Peyer's patch (tissue), 4 donors: ENCODE measurements at regions not wholly inside any gene's neighbourhood (a gene's known extent, or its start where the extent isn't known, plus 50 kb on each side); places are given as distances from the start of the nearest gene placed in this dataset.

Source experiments
- DNase-seq, 3 donors: peaks; one replicate each; pipeline ENCODE4 v3.0.0-alpha.2; 2017 to 2019
- H3K27ac ChIP-seq, 4 donors: fragments of 200-600 bp; sonication (generic); one replicate each; pipeline ENCODE4 v1.5.1; 2016 to 2019
- H3K27me3 ChIP-seq, 2 donors: fragments of 200-600 bp; sonication (generic); one replicate each; pipeline ENCODE4 v1.5.1; 2019
- H3K36me3 ChIP-seq, 3 donors: fragments of 200-600 bp; sonication (generic); one replicate each; pipeline ENCODE4 v1.5.1; 2016 to 2019
- H3K4me1 ChIP-seq, 4 donors: fragments of 200-600 bp; sonication (generic); one replicate each; pipeline ENCODE4 v1.5.1; 2016 to 2019
- H3K4me3 ChIP-seq, 4 donors: fragments of 200-600 bp; sonication (generic); 1 replicate in 3 of 4; 2 replicates in 1 of 4; pipeline ENCODE4 v1.5.1; 2016 to 2019; ENCODE audit warnings: mild to moderate bottlenecking in 1 of 4
- H3K9me3 ChIP-seq, 4 donors: fragments of 200-600 bp; sonication (generic); one replicate each; pipeline ENCODE4 v1.5.1; 2016 to 2019; ENCODE audit warnings: mild to moderate bottlenecking in 1 of 4
- CTCF ChIP-seq, 6 experiments: fragments of 450-650 bp in 4 of 6; fragments of 200-600 bp in 2 of 6; sonication (generic) in 1 of 6; IDR thresholded peaks; one replicate each; pipeline ENCODE4 v1.5.1; 2017 to 2019; ENCODE audit warnings: antibody characterized with exemption in 6 of 6, mild to moderate bottlenecking in 3 of 6, moderate library complexity in 1 of 6
- POLR2A ChIP-seq, 2 donors: fragments of 450-650 bp; IDR thresholded peaks; one replicate each; pipeline ENCODE4 v1.5.1; 2017; ENCODE audit warnings: antibody characterized with exemption in 2 of 2, mild to moderate bottlenecking in 2 of 2, moderate library complexity in 2 of 2

- H3K27me3 ChIP-seq, result no peaks in the 10 kb centered on the region
- no peak overlapping the region for H3K4me3 ChIP-seq
- no peak for DNase-seq
- TF ChIP-seq POLR2A (IDR thresholded peaks at IDR 0.05) (no peak), CTCF (IDR thresholded peaks at IDR 0.05) (no peak)
- H3K36me3 ChIP-seq, result no peaks in the 10 kb centered on the region
- H3K9me3 ChIP-seq, result no peaks in the 10 kb centered on the region
- H3K27ac ChIP-seq, result no peak overlapping the region
- no peaks in the 10 kb centered on the region for H3K4me1 ChIP-seq
Measured at GRCh38 chr13:79648191-79648590, 167.2 kb downstream of the NDFIP2 start.

DNA sequence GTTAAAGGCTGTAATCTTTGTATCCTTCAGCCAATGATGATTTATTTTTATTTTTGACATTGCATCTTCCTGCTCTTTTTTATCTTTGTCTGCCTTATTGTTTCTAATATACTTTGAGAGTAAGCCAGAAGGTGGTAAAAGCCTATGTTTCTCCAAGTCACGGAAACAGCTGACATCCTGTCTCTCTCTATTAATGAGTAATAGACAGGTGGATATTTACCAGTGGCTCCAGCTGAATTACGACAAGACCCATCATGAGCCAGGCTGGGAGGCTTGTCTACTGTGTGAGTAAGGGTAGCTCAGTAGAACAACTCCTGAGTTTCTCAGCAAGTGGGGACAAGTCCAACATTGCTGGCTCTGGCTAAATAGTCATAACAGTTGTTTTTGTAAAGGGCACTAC lies 166.6 kb downstream of the NDFIP2 start:
- Histone ChIP-seq H3K9me3 (no peaks in the 10 kb centered on the region), H3K4me3 (no peak overlapping the region), H3K4me1 (no peaks in the 10 kb centered on the region), H3K36me3 (no peaks in the 10 kb centered on the region), H3K27ac (no peak overlapping the region), H3K27me3 (no peaks in the 10 kb centered on the region)
- TF ChIP-seq CTCF (IDR thresholded peaks at IDR 0.05) (no peak), POLR2A (IDR thresholded peaks at IDR 0.05) (no peak)
- no peak for DNase-seq

GRCh38 chr13:79646880-79647279 lies 165.9 kb downstream of the NDFIP2 start:
- H3K36me3 ChIP-seq, result no peaks in the 10 kb centered on the region
- H3K4me1 ChIP-seq, result no peaks in the 10 kb centered on the region
- H3K9me3 ChIP-seq, result no peaks in the 10 kb centered on the region
- no peak overlapping the region for H3K4me3 ChIP-seq
- TF ChIP-seq CTCF (IDR thresholded peaks at IDR 0.05), result no peak
- TF ChIP-seq POLR2A (IDR thresholded peaks at IDR 0.05), result no peak
- H3K27ac ChIP-seq, result no peak overlapping the region
- H3K27me3 ChIP-seq, result no peaks in the 10 kb centered on the region
- no peak for DNase-seq

- Histone ChIP-seq H3K4me1 (no peaks in the 10 kb centered on the region), H3K27me3 (no peaks in the 10 kb centered on the region), H3K36me3 (no peaks in the 10 kb centered on the region), H3K27ac (no peak overlapping the region), H3K9me3 (no peaks in the 10 kb centered on the region), H3K4me3 (no peak overlapping the region)
- no peak for DNase-seq
- TF ChIP-seq POLR2A (IDR thresholded peaks at IDR 0.05) (no peak), CTCF (IDR thresholded peaks at IDR 0.05) (no peak)
Measured at GRCh38 chr13:79645569-79645968, 164.6 kb downstream of the NDFIP2 start.

GRCh38 chr13:79642596-79642995 lies 161.6 kb downstream of the NDFIP2 start:
- H3K4me1 ChIP-seq, result no peaks in the 10 kb centered on the region
- no peak overlapping the region for H3K27ac ChIP-seq
- DNase-seq, result no peak
- TF ChIP-seq POLR2A (IDR thresholded peaks at IDR 0.05) (no peak), CTCF (IDR thresholded peaks at IDR 0.05) (no peak)
- H3K4me3 ChIP-seq, result no peak overlapping the region
- H3K27me3 ChIP-seq, result no peaks in the 10 kb centered on the region
- no peaks in the 10 kb centered on the region for H3K9me3 ChIP-seq
- H3K36me3 ChIP-seq, result no peaks in the 10 kb centered on the region

DNA sequence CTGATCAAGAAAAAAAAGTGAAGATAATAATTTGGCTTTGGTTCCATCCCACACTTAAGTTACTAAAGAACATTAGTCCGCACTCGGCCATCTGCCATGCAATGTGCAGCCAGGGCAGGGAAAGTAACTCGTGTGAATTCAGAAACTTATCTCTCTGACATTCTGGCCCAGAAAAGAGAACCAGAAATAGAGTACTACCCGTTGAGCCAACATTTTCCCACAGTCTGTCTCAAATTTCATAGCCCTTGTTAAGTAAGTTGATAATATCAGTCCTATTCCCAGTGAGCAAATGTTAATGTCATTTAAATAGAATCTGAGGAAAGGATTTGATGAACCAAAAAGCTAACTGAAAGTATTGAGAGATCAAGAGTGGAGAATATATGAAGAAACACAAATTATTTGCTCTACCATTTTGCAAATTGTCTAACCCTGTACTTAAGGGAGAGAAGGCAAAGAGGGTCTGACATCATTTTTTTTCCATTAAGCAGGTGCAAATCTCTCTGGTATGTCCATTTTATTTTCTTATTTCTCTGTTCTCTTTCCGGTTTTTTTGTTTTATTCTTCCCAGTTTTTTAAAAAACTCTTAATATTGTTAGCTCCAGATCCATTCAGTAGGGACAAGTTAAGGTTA lies 156.3 kb downstream of the NDFIP2 start:
- TF ChIP-seq POLR2A (IDR thresholded peaks at IDR 0.05) (no peak), CTCF (IDR thresholded peaks at IDR 0.05) (no peak)
- no peak for DNase-seq
- Histone ChIP-seq H3K27ac (no peak overlapping the region), H3K4me3 (no peak overlapping the region), H3K4me1 (no peaks in the 10 kb centered on the region), H3K27me3 (no peaks in the 10 kb centered on the region), H3K36me3 (no peaks in the 10 kb centered on the region), H3K9me3 (no peaks in the 10 kb centered on the region)
